K562 (cell line): ENCODE measurements at regions not wholly inside any gene's neighbourhood (a gene's known extent, or its start where the extent isn't known, plus 50 kb on each side); places are given as distances from the start of the nearest gene placed in this dataset.
A peak's percentile ranks its signal among the peaks of the same experiment; 100 is the strongest.

ENCODE experiments used
- ADNP ChIP-seq: fragments of 200-800 bp; sonication (Bioruptor generic); IDR thresholded peaks from 2 replicates; pipeline ENCODE4 v1.6.1; 2016; ENCODE audit warnings: missing genetic modification characterization, missing compliant biosample characterization
- BMI1 ChIP-seq: fragments of 150-350 bp; IDR thresholded peaks from 2 replicates; pipeline ENCODE4 v1.6.1; 2014; ENCODE audit warnings: low read length
- ERF ChIP-seq: fragments of 450-650 bp; formaldehyde crosslinking; IDR thresholded peaks from 2 replicates; pipeline ENCODE4 v1.4.0; 2020; ENCODE audit warnings: mild to moderate bottlenecking, mixed read lengths
- MYC ChIP-seq, 2 experiments: fragments of 250-450 bp in 1 of 2; sonication (Bioruptor Pico) in 1 of 2; IDR thresholded peaks; 2 replicates each; pipeline versions ENCODE4 v1.5.1 to v1.6.1; 2012 to 2021; ENCODE audit warnings: low read depth in 2 of 2, borderline replicate concordance in 1 of 2, improper control_type of control experiment in 1 of 2, low read length in 1 of 2, mild to moderate bottlenecking in 1 of 2, moderate library complexity in 1 of 2
- NEUROD1 ChIP-seq: fragments of 150-350 bp; IDR thresholded peaks from 2 replicates; pipeline ENCODE4 v1.6.1; 2014; ENCODE audit warnings: borderline replicate concordance, low read length, low read depth; ENCODE audit not compliant: partially characterized antibody
- PML ChIP-seq: IDR thresholded peaks from 2 replicates; pipeline ENCODE4 v1.6.1; 2012; ENCODE audit warnings: low read length, inconsistent platforms
- PRDM10 ChIP-seq: fragments of 450-650 bp; IDR thresholded peaks from 2 replicates; pipeline ENCODE4 v1.6.1; 2018; ENCODE audit not compliant: partially characterized antibody
- TAF7 ChIP-seq: fragments of 450-650 bp; IDR thresholded peaks from 2 replicates; pipeline ENCODE4 v1.6.1; 2016; ENCODE audit warnings: missing genetic modification characterization, missing compliant biosample characterization
- THRAP3 ChIP-seq: fragments of 450-650 bp; IDR thresholded peaks from 2 replicates; pipeline ENCODE4 v1.6.1; 2016; ENCODE audit warnings: mild to moderate bottlenecking, inconsistent platforms, borderline replicate concordance
- VEZF1 ChIP-seq: fragments of 200-800 bp; sonication (Bioruptor generic); IDR thresholded peaks from 2 replicates; pipeline ENCODE4 v1.6.1; 2017; ENCODE audit warnings: missing genetic modification characterization, missing compliant biosample characterization
- ZMIZ1 ChIP-seq, 2 experiments: fragments of 150-350 bp in 1 of 2; IDR thresholded peaks; 2 replicates each; pipeline ENCODE4 v1.6.1; 2012 to 2016; ENCODE audit warnings: low read depth in 2 of 2, low read length in 2 of 2, mild to moderate bottlenecking in 1 of 2, moderate library complexity in 1 of 2
- ZNF239 ChIP-seq: fragments of 250-450 bp; sonication (Bioruptor Pico); IDR thresholded peaks from 2 replicates; pipeline ENCODE4 v1.4.0; 2020; ENCODE audit warnings: mild to moderate bottlenecking
- ZNF274 ChIP-seq: IDR thresholded peaks from 2 replicates; pipeline ENCODE4 v1.6.1; 2011; ENCODE audit warnings: low read depth, mild to moderate bottlenecking, low read length, moderate library complexity, borderline replicate concordance
- ZNF280B ChIP-seq: fragments of 250-450 bp; sonication (Bioruptor Pico); IDR thresholded peaks from 2 replicates; pipeline ENCODE4 v1.5.1; 2021; ENCODE audit warnings: mild to moderate bottlenecking
- ZNF324 ChIP-seq: fragments of 250-450 bp; sonication (Bioruptor Pico); IDR thresholded peaks from 2 replicates; pipeline ENCODE4 v1.4.0; 2020; ENCODE audit warnings: mild to moderate bottlenecking

GRCh38 chr15:92848852-92849598 is 51.1 kb upstream of the CHD2 start (continued):
- TF ChIP-seq ZMIZ1 (IDR thresholded peaks at IDR 0.05; ENCODE audit: low read depth in 2 of 2, low read length in 2 of 2) (peak in 1 of 2 experiments; percentile 48; a peak in 1 of 4 replicates), MYC (IDR thresholded peaks at IDR 0.05; ENCODE audit: low read depth, low read length) (no peak), MYC (CRISPR knock-in tag; IDR thresholded peaks at IDR 0.05; ENCODE audit: borderline replicate concordance, low read depth) (no peak), ERF (no peak), THRAP3 (no peak), ADNP (peak; percentile 88), ZNF280B (CRISPR knock-in tag) (no peak), PRDM10 (peak; percentile 52), BMI1 (no peak), NEUROD1 (no peak), ZNF274 (no peak), VEZF1 (CRISPR knock-in tag) (peak; percentile 72), ZNF324 (no peak), TAF7 (tag) (no peak; the same call in 1 of the 2 replicates), ZNF239 (peak; percentile 35), PML (no peak)
